Activated naive CD8-positive, alpha-beta T cell treated with anti-CD3 and anti-CD28 coated beads, Interleukin-2, amount 50 U/mL, for 24 hours (primary cell): ENCODE measurements at regions not wholly inside any gene's neighbourhood (a gene's known extent, or its start where the extent isn't known, plus 50 kb on each side); places are given as distances from the start of the nearest gene placed in this dataset.
"Not testable (repeated sequence)": the region's sequence is repeated elsewhere in the genome, so short reads cannot be mapped to it uniquely, and the experiment has no call there.

Source experiments
- ATAC-seq: fragments of 150-1000 bp; cut with Tn5 transposase; one replicate; pipeline ENCODE4 v1.10.0; 2021
- DNase-seq: peaks from one replicate; pipeline ENCODE4 v3.0.0; 2021
- H3K27ac Mint-ChIP-seq: one replicate; pipeline ENCODE4 v1.8.0; 2021; ENCODE audit warnings: mild to moderate bottlenecking, mixed read lengths
- H3K27me3 Mint-ChIP-seq: one replicate; pipeline ENCODE4 v1.8.0; 2021; ENCODE audit warnings: mixed read lengths
- H3K36me3 Mint-ChIP-seq: one replicate; pipeline ENCODE4 v1.8.0; 2021; ENCODE audit warnings: low read depth, mixed read lengths
- H3K4me1 Mint-ChIP-seq: one replicate; pipeline ENCODE4 v1.8.0; 2021; ENCODE audit warnings: mixed read lengths
- H3K4me3 Mint-ChIP-seq: one replicate; pipeline ENCODE4 v1.8.0; 2021; ENCODE audit warnings: mild to moderate bottlenecking, moderate library complexity, mixed read lengths
- H3K9me3 Mint-ChIP-seq: one replicate; pipeline ENCODE4 v1.8.0; 2021; ENCODE audit warnings: mixed read lengths

GRCh38 chr2:43074052-43074451 is 152.4 kb downstream of the ZFP36L2 start:
- ATAC-seq (no peak), DNase-seq (no peak)
- Mint-ChIP-seq H3K4me1 (no peaks in the 10 kb centered on the region), H3K9me3 (no peaks in the 10 kb centered on the region), H3K27me3 (no peaks in the 10 kb centered on the region), H3K4me3 (no peak overlapping the region), H3K27ac (no peak overlapping the region), H3K36me3 (no peaks in the 10 kb centered on the region)

DNA sequence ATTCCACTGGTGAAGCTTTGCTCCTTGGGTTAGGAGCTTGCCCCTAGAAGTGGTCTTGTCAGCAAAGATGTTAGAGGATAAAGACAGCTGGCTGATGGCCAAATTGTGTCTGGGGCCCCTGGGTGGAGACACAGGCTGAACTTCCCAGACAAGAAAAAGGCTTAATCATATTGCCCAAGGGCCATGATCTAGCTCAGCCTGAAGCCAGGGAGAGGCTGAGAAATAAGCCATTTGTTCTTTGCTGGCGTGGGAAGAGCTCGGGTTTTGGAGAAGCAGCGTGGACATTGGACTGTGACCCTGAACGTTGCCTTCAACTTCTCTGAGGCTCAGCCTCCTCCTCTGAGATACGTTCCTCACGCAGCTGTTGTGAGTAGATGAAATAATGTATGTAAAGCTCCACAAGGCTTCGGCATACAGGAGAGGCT is 153.0 kb downstream of the ZFP36L2 start:
- no peaks in the 10 kb centered on the region for H3K4me1 Mint-ChIP-seq
- H3K9me3 Mint-ChIP-seq = no peaks in the 10 kb centered on the region
- H3K4me3 Mint-ChIP-seq = no peak overlapping the region
- no peak overlapping the region for H3K27ac Mint-ChIP-seq
- H3K36me3 Mint-ChIP-seq = no peaks in the 10 kb centered on the region
- DNase-seq = no peak
- H3K27me3 Mint-ChIP-seq = no peaks in the 10 kb centered on the region
- ATAC-seq = no peak

GRCh38 chr2:43071599-43072550 is 154.5 kb downstream of the ZFP36L2 start:
- Mint-ChIP-seq H3K9me3 (no peaks in the 10 kb centered on the region), H3K4me1 (no peaks in the 10 kb centered on the region), H3K36me3 (no peaks in the 10 kb centered on the region), H3K27me3 (no peaks in the 10 kb centered on the region), H3K4me3 (no peak overlapping the region), H3K27ac (no peak overlapping the region)
- DNase-seq = no peak
- no peak for ATAC-seq

DNA sequence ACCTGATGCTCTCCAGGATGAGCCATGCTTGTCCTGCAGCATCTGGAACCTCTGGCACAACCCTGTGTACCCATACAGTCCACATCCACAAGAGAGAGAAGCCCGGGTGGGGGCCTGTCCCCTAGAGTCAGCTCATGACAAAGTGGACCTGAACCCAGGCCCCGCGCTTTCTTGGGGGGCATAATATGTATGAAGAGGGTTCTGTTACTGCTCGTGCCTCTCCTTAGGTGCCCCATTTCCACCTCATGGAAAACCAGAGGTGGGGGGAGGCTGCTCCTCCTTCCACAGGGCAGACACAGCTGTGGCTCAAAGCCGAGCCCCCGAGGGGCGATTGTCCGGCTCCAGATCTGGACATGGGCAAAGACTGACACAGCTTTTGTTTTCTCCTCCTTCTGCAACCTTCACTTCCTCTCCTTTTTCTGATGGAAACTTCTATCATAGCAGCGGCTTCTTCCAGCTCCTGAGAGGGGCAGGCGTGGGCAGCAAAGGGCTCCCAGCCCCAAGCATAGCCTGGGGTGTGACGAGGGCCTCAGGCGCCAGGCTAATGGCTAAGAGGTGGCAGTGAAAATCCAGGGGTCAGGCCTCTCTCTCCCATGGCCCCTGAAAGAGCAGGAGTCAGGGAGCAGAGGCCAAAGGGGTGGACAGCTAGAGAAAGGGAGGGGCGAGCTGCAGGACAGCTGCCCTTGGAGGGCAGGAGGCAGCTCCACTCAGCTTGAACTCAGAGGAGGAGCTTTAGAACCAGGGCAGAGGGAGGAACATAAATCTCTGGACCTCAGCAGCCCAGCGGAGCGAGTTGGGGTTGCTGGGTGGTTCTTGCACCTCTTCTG is 155.5 kb downstream of the ZFP36L2 start:
- H3K36me3 Mint-ChIP-seq = no peaks in the 10 kb centered on the region
- H3K9me3 Mint-ChIP-seq = no peaks in the 10 kb centered on the region
- no peak overlapping the region for H3K4me3 Mint-ChIP-seq
- DNase-seq (no peak), ATAC-seq (no peak)
- no peaks in the 10 kb centered on the region for H3K4me1 Mint-ChIP-seq
- H3K27me3 Mint-ChIP-seq = no peaks in the 10 kb centered on the region
- H3K27ac Mint-ChIP-seq = no peak overlapping the region

DNA sequence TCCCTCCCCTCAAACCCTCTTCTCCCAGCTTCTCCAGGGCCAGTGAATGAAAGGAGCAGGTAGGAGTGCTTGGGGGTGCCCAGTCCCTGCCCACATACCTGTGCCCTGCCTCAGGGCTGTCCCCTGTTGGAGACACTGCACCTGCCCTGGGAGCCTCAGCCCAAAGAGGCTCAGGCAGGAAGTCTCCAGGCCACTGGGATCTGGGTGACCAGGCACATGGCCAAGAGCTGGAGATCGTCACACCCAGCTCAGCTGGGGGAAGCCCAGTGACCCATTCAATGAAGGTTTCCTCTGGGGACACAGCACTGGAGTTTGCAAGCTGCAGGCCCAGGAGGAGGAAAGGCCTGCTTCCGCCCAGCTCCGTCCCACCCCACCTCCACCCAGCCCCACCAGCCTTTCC is 156.4 kb downstream of the ZFP36L2 start:
- H3K4me1 Mint-ChIP-seq = no peaks in the 10 kb centered on the region
- no peaks in the 10 kb centered on the region for H3K9me3 Mint-ChIP-seq
- no peaks in the 10 kb centered on the region for H3K27me3 Mint-ChIP-seq
- no peak overlapping the region for H3K4me3 Mint-ChIP-seq
- no peaks in the 10 kb centered on the region for H3K36me3 Mint-ChIP-seq
- no peak overlapping the region for H3K27ac Mint-ChIP-seq
- DNase-seq = no peak
- ATAC-seq = no peak

- no peak overlapping the region for H3K4me3 Mint-ChIP-seq
- no peaks in the 10 kb centered on the region for H3K4me1 Mint-ChIP-seq
- H3K27me3 Mint-ChIP-seq = no peaks in the 10 kb centered on the region
- peaks cover 2% of the 10 kb centered on the region for H3K36me3 Mint-ChIP-seq
- no peaks in the 10 kb centered on the region for H3K9me3 Mint-ChIP-seq
- no peak for DNase-seq
- no peak for ATAC-seq
- no peak overlapping the region for H3K27ac Mint-ChIP-seq
These were observed 157.5 kb downstream of the ZFP36L2 start for GRCh38 chr2:43068631-43069517.

DNA sequence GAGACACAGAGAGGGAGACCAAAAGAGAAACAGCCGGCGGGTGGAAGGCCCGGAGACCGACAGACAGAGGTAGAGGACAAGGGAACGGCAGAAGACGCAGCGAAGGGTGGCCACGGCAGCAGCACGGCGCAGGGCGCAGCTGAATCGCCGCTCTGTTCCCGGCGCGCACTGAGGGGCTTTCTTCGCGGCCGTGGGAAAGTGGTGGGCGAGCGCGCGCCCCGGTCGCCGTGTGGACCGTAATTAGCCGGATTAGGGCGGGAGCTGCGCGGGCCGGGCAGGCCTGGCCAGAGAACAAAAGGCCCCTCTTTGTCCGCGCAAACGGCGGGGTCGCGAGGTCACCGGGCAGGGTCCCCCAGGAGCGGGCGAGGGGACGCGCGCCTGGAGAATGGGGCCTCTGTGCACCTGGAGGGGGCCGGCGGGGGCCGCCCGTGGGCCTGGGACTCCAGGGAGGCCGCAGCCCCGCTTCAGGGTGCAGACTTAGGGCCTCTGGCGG is 158.3 kb downstream of the ZFP36L2 start:
- no peaks in the 10 kb centered on the region for H3K27me3 Mint-ChIP-seq
- H3K4me1 Mint-ChIP-seq = no peaks in the 10 kb centered on the region
- DNase-seq (no peak), ATAC-seq (no peak)
- no peak overlapping the region for H3K27ac Mint-ChIP-seq
- no peak overlapping the region for H3K4me3 Mint-ChIP-seq
- H3K9me3 Mint-ChIP-seq = no peaks in the 10 kb centered on the region
- peaks cover 2% of the 10 kb centered on the region for H3K36me3 Mint-ChIP-seq

- Mint-ChIP-seq H3K27ac (no peak overlapping the region), H3K36me3 (peaks cover 2% of the 10 kb centered on the region), H3K4me3 (no peak overlapping the region), H3K4me1 (no peaks in the 10 kb centered on the region), H3K9me3 (no peaks in the 10 kb centered on the region), H3K27me3 (no peaks in the 10 kb centered on the region)
- ATAC-seq = no peak
- DNase-seq = no peak
These were observed 159.0 kb downstream of the ZFP36L2 start for GRCh38 chr2:43067254-43068040.

- not testable (repeated sequence) for DNase-seq, H3K9me3 Mint-ChIP-seq, H3K4me3 Mint-ChIP-seq, H3K36me3 Mint-ChIP-seq, H3K4me1 Mint-ChIP-seq, H3K27ac Mint-ChIP-seq, ATAC-seq, H3K27me3 Mint-ChIP-seq
These were observed 159.7 kb downstream of the ZFP36L2 start for GRCh38 chr2:43066541-43067253.

- Mint-ChIP-seq H3K36me3 (peaks cover 5% of the 10 kb centered on the region), H3K4me3 (no peak overlapping the region), H3K27me3 (no peaks in the 10 kb centered on the region), H3K9me3 (peaks cover 4% of the 10 kb centered on the region), H3K27ac (no peak overlapping the region), H3K4me1 (peaks cover 1% of the 10 kb centered on the region)
- DNase-seq (no peak), ATAC-seq (no peak)
These were observed 160.5 kb downstream of the ZFP36L2 start for GRCh38 chr2:43065871-43066270.

DNA sequence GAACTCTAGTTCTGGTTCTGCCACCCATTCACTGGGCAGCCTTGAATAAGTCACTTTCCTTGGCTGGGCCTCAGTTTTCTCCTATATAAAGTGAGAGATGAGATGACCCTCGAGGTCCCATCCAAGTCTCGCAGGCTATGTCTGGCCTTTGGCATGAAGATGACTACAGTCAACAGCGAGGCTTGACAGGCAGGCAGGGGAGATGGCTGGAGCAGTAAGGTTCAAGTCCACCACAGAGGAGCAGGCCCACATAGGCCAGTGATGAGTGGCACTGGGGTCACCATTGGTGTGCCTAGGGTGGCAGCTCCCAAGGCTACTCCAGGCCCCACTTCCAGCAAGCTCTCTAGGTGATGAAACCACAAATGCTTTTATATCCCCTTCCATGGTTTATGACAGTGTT is 161.4 kb downstream of the ZFP36L2 start:
- no peak overlapping the region for H3K27ac Mint-ChIP-seq
- peaks cover 10% of the 10 kb centered on the region for H3K4me1 Mint-ChIP-seq
- no peak overlapping the region for H3K4me3 Mint-ChIP-seq
- no peaks in the 10 kb centered on the region for H3K27me3 Mint-ChIP-seq
- ATAC-seq (no peak), DNase-seq (no peak)
- peaks cover 4% of the 10 kb centered on the region for H3K9me3 Mint-ChIP-seq
- peaks cover 5% of the 10 kb centered on the region for H3K36me3 Mint-ChIP-seq

GRCh38 chr2:43063096-43063495 is 163.3 kb downstream of the ZFP36L2 start:
- H3K9me3 Mint-ChIP-seq, H3K27me3 Mint-ChIP-seq, H3K36me3 Mint-ChIP-seq, H3K4me3 Mint-ChIP-seq, H3K27ac Mint-ChIP-seq, ATAC-seq, DNase-seq: not testable (repeated sequence)
- H3K4me1 Mint-ChIP-seq = peaks cover 26% of the 10 kb centered on the region

- Mint-ChIP-seq H3K4me3 (no peak overlapping the region), H3K9me3 (peaks cover 4% of the 10 kb centered on the region), H3K36me3 (peaks cover 5% of the 10 kb centered on the region), H3K4me1 (peaks cover 29% of the 10 kb centered on the region), H3K27me3 (peaks cover 3% of the 10 kb centered on the region), H3K27ac (no peak overlapping the region)
- ATAC-seq (no peak), DNase-seq (no peak)
These were observed 164.3 kb downstream of the ZFP36L2 start for GRCh38 chr2:43062058-43062457.
